GM19240 (cell line): ENCODE measurements at regions not wholly inside any gene's neighbourhood (a gene's known extent, or its start where the extent isn't known, plus 50 kb on each side); places are given as distances from the start of the nearest gene placed in this dataset.

ENCODE experiments used
- DNase-seq: peaks from one replicate; pipeline ENCODE4 v3.0.0; 2011; ENCODE audit warnings: low spot score; ENCODE audit not compliant: insufficient read length

DNA sequence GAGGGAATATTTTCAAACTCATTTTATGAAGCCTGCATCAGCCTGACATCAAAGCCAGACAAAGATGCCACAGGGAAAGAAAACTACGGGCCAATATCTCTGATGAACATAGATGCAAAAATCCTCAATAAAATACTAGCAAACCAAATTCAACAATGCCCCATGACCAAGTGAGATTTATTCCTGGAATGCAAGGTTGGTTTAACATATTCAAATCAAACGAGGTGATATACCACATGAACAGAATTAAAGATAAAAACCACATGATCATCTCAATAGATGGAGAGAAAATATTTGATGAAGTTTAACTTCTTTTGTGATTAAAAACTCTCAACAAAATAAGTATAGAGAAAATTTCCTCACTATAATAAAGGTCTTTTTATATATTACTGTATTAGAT, 792.0 kb upstream of the ZNF608 start:
- DNase-seq, result no peak

DNA sequence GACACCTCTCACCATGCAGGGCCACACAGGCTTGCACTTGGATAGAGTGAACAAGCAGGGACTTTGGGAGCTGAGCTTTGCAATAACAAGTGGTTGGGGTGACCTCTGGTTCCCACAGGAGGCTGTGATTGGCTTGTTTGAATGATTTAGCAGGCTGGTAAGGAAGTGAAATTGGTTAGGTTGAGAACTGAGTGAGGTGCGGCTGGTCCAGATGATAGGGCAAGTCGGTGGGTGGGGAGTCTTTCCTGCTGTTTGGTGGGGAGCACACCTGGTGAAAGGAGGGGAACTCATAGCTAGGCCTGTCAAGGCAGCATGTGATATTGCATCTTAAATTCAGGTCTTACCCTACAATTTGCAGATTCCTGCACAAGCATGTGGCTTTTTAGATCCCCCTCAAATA, 794.6 kb upstream of the ZNF608 start:
- no peak for DNase-seq

DNA sequence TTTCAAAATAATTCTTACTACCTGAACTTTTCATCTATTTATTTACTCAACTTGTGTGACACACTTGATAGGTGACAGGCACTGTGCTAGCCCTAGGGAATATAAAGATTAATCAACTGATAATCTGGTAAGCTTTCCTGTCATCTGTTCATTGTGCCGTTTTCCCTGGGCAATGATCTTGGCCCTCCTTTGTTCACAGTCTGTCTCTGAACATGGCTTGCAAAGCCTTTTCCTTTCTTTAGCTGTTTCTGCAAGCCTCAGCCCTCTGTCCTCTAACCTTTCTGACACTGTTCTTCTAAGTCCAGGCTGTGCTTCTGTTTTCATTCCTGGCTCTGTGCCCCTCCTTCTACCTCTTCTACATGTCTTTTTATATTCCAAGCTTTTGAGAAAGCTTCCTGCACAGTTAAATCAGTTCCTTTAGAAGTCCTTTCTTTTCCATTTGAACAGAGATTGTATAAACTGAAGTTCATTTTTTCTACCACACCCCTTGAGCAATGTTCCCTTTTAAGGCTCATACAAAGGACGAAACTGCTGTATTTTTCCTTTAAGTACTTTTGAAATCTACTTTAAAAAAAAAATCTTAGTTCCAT, 803.0 kb upstream of the ZNF608 start:
- DNase-seq, result no peak

DNA sequence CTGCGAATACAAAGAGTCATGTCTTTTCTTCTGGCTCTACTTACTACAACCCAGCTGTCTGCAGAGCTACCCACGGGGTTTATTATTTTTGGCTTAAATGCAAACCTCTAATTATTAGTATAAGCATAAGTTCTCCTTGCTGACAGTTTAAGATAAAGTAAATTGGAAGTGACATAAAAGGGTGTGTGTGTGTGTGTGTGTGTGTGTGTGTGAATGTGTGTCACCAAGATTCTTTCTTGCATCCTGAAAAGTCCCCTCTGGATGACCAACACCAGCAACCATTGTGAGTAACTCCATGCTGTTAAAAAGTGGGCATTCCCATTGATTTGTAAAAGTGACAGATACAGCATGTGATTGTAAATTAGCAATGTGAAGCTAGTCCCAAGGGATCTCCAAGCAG, 803.8 kb upstream of the ZNF608 start:
- DNase-seq, result no peak

DNA sequence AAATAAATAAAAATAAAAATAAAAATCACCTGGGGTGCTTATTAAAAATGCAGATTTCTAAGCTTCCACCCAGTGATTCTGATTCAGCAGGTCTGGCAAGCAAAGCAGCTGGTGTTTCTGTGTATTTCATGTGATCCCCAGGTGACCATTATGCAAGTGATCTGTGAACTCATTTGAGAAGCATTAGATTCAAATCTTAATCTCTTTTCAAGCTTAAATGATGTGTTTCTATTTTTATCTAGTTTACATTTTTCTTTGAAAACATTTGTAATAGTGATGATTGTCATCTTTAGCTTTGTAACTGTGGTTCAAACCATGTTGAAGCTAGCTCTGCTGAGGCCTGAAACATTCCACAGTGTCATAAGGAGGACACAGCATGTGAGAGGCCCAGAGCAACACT, 804.8 kb upstream of the ZNF608 start:
- DNase-seq, result no peak

DNA sequence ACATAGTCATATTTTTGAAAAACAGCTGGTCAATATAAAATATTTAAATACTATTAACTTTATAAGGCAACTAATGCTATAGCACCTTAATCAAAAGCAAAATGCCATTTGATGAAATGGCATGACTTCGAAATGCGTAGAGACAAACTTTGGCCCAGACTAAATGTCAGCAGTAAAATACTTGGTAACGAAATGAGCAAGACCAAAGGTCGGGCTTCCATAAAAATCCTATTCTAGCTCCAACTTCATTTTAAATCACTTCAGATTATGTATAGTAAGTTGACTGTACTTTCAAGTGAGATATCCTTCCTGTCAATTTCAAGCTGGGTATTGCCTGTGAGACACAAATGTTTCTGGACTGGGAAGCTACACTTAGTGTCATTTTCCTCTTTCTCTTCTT, 805.4 kb upstream of the ZNF608 start:
- DNase-seq, result no peak

DNA sequence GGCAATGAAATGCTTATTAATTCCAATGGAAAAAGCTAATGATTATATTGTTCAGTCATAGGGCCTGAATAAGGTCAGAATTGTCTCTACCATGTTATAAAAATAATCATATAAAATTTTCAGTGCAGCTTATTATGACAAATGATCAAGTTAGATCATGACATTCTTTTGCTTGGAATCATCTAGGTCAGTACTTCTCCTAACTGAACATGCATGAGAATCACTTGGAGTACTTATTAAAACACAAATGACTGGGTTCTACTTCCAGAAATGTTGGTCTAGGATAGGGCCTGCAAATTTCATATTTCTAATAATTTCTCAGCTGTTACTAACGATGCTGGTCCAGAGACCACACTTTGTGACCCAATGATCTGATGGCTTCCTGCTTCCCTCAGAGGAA, 806.0 kb upstream of the ZNF608 start:
- DNase-seq, result no peak

DNA sequence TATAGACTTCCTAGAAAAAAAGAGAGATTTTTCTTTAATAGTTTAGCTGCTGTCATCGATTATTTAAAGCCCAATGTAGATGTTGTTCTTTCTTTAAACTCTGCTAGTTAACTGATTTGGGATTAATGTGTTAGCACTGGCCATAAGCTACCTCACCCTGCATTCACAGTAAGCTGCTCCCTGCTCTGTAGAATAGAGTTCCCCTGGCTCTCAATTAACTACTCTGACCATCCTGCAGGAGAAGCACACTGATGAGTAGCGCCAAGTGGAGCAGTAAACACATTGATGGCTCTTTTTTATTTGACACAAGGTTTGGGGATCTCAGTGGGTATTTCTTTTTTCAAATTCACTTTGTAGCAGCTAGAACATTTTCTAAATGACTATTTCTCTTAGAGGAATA, 807.9 kb upstream of the ZNF608 start:
- DNase-seq, result no peak

DNA sequence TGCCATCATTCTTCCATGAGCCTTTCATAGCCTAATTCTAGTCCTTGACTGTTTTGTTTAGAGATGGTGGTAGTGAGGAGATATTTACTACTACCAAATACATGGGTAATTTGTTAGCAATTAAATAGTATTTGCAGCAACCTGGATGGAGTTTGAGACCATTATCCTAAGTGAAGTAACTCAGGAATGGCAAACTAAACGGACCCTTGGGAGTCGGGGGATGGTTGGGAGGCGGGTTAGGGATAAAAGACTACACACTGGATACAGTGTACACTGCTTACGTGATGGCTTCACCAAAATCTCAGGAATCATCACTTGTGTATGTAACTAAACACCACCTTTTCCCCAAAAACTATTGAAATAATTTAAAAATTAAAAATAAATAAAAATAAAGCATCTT, 809.2 kb upstream of the ZNF608 start:
- DNase-seq, result no peak

DNA sequence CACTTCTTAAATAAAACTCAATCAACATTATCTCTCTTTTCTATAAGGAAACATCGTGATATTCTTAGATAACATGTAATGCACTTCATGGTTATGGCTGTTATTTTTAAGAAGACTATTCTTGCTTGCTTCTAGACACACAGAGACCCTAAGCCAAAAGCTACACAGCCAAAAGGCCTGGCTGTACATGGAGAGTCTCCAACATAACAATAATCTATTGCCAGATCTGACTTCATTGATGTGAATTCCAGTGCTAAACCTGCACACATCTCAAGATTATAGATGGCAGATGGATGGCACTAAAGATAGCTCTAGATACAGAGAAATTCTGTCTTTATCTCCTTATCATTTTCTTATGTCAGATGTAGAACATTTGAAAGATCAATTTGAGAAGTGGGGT, 811.6 kb upstream of the ZNF608 start:
- DNase-seq, result no peak

DNA sequence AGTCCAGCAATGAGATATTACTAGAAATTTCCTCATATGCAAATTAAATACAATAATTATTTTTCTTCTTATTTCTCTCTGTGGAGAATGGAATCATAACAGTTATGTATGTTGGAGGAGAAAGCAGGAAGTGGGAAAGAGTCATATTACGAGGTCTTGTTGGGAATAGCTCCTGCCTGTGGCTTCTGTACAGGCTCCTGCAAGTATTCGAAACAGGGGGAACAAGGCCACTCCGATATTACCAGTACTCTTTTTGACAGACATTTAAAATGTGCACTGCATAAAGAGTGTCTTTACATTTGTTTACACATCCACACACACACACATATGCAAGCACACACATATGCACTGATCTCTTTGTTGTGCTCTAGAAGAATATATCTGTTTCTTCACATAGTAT, 812.0 kb upstream of the ZNF608 start:
- DNase-seq, result no peak

DNA sequence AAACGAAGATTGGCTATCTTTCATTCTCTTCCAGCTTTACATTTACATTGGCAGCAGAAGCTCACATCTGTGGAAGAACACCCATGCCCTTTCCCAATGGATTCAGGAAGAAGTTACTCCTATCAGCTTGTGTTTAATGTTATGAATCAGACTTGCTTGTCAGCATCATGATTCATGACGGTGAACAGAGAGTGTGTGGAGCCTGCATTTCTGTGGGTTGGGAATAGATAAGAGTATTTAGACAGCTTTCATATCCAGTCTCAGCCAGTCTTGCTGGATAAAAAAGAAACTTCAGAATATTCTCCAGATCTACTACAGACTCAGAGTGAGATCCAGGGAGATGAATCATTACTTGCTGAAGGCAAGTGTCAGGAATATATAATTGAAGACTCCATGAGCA, 812.9 kb upstream of the ZNF608 start:
- no peak for DNase-seq

DNA sequence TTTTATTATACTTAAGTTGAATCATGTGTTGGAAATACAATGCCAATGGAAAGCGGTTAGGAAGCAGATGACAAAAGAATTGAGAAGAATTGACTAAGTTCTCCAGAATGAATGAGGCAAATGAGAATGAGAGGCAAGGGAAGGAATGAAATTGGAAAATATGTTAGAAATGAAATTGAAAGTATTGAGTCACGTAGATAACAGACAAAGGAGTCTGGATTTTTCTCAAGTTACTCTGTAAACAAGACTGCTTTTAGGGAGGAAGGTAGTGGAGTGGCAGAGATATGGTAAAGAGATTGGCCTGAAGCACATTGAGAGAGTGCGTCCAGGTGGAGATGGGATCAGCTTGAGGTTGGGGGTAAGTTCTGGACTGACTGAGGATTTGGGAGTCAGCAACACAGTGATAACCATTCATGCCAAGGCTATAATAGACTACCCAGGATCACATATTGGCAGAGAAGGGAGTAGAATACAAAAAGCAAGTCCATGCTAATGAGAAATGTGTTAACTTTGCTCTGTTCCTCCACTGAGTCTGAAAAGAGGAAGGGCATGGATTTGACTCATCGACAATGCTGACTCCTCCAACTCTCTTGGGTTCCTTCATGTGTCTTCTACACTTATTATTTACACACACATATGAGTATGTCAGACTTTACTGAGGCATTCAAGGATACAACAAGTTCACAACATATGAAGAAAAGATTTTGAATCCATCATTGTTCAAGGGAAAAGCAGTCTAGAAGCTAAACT, 814.2 kb upstream of the ZNF608 start:
- DNase-seq, result no peak

DNA sequence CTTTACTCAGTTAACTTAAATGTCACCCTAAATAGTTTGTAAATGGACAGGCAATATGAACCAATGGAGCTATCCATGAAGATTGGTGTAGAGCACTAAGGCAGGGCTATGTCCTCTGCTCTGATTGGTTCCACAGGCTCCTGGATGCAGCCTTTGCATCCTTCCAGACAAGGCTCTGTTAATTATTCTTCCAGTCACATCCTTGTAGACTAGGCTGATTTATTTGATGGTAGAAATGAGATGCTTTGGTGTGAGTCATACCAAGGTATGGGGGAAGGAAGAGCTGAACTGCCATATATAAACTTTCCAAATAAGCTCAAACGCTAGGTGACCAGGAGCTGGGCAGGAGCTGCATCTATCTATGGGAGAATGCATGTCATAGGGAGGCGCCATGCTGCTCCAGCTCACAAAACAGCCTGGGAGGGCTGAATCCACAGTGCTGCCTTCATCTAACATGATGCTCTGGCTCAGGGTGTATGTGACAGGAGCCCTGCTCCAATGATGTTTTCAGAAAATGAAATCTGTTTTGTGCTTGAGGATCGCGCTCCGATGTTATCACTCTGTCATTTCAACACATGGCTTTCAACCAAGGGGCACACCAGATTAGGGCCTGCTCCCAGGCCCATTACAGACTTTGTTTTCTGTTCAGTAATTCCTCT, 818.0 kb upstream of the ZNF608 start:
- no peak for DNase-seq

DNA sequence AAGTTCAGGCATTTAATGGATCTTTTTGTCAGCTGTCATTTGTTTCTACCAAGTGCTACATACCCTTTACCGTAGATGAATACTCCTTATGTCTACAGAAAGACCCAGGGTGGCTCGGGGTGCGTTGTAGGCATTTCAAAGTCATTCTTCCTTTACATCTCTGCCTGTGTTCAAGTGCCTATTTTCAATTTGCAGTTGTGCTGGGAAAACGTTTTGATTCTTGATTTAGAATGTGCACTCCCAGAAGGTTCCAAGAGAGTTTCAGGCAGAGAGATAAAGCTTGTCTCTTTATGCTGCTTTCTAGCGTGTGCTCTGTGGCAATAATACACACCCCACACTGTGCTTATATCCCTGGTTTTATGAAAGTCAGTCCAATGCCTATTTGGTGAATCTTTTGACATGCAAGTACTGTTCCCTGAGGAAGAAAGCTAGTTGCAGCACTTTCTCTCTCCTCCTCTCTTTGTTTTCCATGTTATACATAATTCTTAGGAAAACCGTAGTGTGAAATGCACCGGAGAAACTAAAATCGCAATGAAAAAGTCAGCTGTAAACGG, 828.1 kb upstream of the ZNF608 start:
- DNase-seq, result no peak

DNA sequence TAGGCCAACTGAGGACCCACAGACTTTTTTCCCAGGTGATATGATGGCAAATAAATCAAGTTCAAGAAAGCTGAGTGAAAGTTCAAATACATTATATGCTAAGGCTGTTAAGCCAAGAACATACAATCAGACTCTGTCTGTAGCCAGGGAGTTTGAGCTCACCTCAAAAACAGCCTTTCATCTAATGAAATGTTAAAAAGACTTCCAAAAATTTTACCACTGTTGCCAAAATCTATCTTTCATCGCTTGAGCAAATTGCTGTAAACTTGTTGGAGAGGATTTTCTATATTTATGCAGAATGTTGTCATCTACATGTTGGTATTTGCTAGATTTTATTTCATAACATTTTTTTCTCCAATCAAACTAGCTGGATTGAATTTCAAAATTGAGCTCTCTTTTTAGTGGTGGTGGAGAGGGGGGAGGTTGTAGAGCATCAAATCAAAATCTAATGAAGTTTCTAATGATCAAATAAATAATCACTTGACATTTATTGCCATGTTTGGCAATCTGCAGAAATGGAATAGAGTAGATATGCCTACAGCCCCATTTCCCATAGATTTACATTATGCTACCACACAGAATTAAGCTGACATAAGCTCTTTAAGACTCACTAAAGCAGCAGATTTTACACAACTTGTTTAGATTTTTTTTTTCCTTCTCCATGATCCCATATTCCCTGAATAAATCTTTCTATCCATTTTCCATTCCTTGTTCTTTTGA, 828.9 kb upstream of the ZNF608 start:
- DNase-seq, result no peak

DNA sequence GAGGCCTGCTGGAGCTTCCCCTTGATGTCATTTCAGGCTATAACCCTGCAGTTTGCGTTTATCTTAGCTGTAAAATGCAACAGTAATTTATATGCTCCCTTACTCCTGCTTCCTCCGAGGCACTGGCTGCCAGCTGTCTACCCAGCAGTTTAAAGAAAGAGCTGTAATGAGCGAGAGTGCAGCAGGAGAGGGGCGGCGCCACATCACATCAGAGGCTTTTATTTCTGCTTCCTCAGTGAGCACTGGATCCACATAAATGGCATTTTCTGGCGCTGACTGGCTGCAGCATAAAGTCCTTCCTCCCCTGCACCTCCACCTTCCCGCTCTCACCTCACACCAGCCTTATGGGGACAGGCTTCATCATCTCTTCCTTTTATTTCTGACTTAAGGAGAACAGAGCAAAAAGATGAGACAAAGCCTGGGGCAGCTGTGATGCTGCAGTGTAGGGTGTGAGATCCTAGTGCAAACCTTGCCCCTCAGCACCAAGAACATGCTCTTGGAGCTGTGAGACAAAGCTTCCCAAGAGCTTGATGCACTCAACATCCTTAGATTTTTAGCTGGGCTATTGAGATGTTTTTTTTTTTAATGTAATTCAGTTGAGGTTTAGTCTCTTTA, 829.6 kb upstream of the ZNF608 start:
- no peak for DNase-seq

DNA sequence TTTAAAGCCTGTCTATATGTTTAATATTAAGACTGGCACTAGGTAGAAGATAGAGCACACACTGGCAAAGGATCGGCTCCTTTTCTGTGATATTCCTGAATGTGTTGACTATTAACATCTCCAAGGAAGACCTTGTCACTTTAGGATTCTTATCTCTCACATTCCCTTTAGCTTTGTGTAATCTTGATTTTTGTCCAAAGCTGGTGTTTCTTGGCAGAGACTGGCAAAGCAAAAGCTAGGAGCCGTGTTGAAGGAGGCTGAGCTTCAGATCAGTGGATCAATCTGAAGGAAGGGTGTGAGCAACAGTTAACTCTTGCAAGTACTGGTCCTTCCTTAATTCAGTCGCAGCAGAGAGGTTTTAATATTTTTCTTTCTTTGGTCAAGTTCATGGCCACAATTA, 830.4 kb upstream of the ZNF608 start:
- DNase-seq, result no peak

DNA sequence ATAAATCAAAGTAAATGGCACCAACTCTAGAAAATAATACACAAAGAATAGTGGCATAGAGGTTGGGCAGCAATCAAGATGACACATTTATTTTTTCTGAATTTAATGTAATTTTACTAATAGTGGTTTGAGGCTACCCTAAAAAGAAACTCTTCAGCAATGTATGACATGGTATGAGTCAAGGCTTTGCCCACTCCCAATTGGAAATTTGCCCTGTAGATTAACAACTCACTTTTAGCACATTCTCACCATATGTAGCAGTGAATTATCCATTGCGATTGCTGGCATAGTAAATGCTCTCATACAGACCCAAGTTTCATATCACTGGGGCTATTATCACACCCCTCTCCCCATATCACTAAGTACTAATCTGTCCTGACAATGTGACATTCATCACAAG, 832.1 kb upstream of the ZNF608 start:
- DNase-seq, result no peak

DNA sequence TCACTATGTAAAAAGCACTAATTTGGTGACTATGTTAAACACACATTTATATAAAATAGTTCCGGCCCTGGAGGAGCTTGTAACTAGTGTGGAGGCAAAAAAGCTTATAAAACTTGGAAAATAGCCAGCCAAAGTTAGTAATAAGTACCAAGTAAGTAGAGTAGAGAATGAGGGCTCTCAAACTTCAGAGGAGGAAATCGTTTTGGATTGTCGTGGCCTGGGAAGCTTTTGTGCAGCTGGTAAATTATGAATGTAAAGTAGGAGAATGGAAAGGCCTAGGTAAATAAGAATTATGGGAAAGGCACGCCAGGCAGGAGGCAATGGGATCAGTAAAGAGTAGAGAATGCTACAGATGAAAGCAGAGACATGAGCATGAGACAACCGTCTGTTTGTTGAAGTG, 832.7 kb upstream of the ZNF608 start:
- no peak for DNase-seq

DNA sequence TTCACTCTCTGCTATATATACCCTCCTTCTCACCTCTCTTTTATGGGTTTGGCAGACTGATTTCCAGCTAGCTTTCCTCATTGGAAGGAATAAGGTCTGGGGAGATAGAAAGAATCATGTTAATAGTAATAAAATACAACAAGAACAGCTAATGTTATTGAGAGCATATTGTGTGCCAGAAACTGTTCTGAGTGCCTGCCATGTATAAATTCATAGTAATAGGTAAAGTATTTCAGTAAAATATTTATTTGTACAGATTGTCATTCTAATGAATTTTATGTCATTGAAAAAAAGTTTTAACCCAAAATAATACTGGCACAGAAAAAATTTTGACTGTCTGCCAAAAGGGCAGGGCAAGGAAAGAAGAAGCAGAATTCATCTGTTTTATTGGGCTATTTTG, 834.9 kb upstream of the ZNF608 start:
- DNase-seq, result no peak

DNA sequence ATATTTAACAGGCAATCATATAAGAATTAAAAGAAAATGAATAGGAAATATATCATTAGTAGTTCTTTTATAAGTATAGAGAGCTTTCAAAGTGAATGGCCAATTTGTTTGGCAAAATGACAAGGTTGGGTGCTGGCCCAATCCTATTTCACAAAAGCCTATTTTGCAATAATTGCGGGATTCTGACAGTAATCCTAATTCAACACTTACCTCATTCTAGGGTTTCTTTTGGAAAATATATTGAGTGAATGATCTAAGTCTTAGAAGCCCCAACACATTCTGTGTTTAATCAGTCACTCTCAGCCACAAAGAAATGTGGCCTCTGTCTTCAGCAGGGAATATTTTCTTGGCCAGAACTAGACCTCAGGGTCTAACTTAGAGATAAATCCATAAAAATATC, 835.9 kb upstream of the ZNF608 start:
- no peak for DNase-seq
